ENCODE measurements at regions not wholly inside any gene's neighbourhood (a gene's known extent, or its start where the extent isn't known, plus 50 kb on each side); places are given as distances from the start of the nearest gene placed in this dataset.

DNA sequence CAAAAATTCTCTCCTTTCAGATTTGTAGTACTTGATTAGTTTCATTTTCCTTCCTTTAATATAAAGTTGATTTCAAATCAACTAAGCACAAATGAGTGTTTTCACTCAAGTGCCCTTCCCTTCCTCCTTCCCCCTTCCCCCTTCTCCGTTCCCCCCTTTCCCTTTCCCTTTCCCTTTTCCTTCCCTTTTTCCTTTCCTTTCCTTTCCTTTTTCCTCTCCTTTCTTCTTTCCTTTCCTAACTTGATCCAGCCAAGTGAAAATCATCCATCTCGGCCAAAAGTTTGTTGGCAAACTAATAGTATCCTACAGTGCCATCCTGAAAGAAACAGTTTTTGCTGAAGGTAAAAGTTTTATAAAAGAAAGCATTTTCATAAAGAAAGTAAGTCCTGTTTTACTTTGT, 85.3 kb upstream of the CD180 start:
- no peak for DNase-seq

DNA sequence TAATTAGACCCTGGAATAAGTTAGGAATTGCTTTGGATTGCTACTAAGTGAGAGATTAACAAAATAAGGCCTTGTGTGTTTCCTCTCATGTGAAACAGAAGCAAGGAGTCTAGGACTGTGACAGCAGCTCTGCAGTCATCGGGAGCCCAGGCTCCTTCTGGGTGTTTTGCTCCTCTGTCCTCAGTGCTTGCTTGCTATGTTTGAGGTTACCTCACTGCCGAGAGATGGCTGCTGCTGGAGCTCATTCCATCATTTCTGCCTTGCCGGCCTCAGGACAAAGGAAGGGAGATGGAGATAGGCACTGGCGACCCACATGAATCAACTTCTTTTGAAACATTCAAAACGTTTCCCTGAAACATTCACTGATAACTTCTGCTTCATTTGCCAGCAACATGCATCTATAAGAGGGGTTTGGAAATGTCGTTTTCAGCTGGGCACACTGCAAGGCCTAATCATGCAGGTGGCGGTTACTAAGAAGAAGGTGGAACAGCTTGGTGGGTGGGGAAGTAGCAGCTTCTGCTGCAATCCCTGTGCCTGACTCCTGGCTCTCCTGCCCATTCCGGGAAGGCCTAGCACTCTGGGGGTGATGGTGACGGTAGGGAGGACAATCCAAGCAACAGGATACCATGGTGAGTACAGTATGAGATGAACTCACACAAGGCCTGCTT, 77.2 kb upstream of the CD180 start:
- no peak for DNase-seq

DNA sequence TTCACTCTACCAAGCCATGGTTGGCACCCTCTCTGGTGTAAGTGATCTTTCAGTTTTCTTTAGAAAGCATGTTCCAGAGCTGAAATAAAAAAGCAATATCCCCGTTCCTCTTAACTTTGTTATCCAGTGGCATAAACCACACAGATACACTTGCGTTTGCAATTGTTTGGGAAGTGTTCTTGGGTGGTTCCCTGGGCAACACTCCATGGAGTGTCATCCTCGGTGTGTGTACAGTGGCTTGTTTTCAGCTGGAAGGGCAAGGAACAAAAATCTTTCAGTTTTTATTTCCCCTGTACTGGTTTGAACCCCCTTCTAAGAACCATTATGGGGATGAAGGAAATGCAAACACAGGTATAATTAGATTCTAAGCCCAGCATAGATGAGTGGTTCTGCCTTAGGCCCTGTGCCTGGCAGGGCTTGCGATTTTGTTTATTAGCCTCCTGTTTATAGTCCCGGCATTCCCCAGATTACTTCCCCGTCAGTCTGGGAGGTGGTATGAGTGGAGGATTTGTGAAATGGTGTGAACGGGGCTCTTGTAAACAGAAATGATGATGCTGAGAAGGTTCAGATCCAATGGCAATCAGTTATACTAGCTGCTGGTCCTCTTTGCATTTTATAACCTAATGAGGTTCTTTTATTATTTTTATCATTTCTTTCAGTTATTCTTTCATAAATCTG, 76.0 kb upstream of the CD180 start:
- DNase-seq: no peak

DNA sequence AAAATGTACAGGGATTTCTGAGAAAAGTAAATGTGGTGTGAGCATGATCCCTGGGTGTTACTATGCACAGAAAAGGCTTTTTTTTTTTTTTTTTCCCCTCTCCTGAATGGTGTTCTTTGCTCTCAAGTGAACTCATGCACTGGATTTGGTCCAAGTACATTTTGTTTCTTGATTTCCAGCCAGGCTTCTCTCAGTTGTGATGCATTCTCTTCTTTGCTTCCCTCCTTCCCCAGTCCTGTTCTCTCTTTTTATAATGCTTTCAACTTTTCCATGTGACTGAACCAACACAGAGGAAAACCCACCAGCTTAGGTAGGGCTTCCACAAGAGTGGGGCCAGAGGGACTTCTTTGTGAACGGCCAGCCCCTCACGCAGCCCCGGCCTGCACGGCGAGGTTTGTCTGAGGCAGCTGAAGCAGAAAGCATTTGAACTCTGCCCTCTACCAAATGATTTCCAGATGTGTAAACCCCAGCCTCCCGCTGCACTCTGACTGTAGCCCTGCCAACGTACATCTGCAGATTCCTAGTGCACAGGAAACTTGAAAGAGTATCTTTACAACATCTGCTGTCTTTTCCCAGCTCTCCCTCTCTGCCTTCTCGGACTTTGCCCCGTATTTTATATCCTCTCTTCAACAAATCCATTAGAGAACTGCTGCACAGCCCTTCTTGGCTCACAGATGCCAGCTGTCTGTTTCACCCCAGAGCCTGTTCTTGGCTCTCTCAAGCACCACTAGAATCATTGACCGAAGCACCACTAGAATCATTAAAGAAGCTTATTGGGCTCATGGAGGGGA, 71.8 kb upstream of the CD180 start:
- peak; percentile 46 for DNase-seq

DNA sequence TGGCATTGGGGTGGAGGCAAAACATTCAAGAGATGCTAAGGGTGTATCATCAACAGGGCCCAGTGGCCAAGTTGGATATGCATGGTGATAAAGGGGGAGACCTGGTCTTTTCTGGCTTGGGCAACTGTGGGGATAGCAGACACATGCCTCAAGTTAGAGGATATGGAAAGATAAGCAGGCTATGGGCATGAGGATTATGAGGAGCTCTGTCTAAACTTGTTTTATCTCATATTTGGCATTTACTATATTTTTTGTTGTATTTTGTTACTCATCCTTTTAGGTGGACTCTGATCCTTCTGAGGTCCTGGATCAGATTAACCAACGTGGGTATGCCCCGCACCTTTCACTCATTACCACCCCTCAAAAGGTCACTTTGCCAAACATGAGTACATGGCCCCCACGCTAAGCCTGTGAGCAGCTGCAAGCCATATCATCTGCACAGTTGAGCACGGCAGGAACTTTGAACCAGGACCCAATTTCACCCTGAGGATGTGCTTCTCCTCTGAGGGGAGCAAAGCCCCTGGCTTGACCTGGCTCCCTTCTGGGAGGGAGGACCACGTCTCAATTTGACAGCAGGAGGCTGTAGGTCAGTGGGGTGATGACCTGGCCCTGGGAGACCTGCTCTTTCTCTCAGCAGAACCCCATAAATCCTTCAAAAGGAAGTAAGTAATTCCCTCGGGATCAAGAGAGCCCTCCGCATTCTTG, 71.1 kb upstream of the CD180 start:
- no peak for DNase-seq

DNA sequence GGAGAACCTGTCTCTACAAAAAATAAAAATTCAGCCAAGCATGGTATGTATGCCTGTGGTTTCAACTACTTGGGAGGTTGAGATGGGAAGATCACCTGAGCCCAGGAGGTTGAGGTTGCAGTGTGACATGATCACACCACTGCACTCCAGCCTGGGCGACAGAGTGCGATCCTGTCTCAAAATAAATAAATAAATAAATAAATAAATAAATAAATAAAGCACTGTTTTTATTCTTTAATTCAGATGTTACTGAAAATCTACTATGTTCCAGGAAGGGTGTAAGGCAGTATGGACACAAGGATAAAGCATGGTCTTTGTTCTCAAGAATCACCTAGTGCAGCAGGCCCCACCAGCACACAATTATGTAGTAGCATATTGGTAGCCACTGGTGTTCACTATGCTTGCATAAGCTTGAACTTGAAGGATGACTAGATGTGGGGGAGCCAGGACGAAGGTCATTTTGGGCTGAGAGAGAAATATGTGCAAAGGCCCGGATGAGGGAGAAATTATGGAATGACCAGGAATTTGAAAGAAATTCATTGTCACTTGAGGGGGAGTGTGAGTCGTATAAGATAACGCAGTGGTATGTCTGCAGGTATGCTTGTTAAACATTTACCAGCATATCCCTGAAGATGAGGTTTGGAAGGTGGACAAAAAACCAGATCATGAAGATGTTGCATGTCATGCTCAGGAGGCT, 70.2 kb upstream of the CD180 start:
- no peak for DNase-seq

DNA sequence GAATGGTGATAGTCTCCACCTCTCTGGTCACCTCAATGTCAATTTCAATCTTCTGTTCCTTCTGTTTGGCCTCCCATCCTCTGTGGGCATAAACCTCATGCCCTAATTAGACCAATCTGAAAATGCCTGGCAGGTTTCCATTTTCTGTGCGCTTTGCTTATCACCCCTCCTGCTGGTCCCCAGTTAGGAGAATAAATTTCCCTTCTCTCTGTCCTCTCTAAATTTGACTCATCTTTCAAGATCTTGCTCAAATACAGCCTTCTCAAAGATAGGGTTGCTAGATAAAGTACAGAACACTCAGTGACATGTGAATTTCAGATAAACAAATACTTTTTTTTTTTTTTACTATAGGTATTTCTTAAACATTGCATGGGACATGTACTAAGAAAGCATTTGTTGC, 69.4 kb upstream of the CD180 start:
- DNase-seq: no peak

DNA sequence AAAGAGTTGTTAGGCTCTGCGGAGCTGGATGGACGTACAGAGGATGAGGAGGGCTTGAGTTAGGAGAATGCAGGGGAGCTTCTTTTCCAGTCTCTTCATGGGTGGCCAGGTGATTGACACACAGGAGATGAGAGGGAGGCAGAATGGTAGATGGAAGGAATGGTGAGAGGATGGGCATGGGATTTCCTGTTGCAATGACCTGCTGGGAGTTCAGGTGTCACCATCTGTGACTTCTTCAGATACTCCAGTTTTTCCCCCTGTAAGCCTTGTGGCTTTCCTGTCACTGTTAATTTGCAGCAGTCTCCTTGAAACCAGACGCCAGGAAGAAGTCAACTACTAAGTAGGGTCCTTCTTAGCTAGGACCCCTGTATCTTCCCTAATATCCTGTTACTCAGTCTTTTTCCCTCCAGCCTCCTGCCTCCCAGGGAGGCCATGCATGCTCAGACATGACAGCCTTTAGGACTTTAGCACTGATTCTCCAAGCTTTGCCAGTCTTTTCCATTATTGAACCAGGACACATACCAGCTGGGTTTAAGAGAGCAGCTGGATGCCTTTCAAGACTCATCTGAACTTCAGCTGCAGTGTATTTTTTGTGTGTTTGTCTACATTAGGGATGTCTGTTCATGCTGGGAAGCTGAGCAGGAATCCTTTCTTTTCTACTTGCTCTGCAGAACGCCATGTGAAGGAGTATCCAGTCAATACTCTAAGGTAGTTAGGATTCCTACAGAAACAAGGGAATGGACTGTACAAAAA, 67.2 kb upstream of the CD180 start:
- no peak for DNase-seq

DNA sequence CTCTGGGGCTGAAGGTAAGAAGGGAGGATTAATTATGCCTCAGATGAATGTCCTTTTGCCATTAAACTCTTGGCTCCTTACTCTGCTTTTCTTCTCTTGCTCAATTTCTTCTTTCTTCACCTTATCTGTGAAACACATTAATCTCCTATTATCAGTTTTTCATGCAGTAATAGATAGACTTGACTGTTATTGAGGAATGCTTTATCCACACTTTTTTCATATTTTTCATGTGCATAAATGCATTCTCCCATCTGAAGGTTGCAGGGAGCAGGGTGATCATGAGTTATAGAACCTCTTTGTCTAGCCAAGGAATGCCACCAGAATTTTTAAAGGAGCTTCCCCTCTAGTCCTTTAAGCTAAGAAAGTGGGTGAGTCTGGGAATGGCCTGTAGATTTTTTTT, 66.4 kb upstream of the CD180 start:
- no peak for DNase-seq

DNA sequence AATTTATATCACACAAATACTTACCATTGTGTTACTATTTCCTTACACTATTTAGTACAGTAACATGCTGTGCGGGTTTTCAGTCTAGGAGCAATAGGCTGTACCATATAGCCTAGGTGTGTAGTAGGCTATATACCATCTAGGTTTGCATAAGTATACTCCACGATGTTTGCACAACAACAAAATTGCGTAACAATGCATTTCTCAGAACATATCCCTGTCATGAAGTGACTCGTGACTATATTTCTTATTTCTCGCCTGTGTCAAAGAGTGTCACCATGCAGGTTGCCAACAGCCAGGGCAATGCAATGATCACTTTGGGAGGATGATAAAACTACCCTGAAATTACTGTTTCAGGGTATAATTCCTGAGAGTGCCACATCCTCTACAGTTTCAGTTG, 65.6 kb upstream of the CD180 start:
- no peak for DNase-seq

DNA sequence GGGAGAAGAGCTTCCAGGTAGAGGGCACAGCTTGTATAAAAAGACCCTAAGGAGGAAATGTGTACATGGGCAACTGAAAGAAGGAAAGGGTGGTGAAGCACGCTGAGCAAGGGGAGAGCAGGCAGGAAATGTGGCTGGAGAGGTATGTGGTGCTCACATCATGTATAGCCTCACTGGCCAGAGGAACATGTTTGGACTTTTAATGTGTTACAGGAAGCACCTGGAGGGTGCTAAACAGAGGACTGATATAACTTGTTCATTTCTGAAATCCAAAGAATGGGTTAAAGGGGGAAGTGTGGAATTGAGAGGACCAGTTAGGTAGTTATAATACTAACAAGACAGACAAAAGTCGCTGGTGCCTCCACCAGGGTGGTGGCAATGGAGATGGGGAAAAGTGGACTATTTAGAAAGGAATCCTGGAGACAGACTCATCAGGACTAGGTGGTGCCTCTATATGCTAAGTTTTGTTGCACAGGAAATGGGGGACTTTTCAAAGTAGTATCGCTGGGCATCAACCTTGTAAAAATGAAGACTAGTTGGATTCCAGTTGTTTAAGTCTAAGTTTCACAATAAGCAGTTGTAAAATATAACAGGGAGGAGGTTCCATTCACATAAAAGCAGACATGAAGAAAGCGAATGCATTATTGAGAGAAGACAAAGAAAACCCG, 63.1 kb upstream of the CD180 start:
- no peak for DNase-seq

DNA sequence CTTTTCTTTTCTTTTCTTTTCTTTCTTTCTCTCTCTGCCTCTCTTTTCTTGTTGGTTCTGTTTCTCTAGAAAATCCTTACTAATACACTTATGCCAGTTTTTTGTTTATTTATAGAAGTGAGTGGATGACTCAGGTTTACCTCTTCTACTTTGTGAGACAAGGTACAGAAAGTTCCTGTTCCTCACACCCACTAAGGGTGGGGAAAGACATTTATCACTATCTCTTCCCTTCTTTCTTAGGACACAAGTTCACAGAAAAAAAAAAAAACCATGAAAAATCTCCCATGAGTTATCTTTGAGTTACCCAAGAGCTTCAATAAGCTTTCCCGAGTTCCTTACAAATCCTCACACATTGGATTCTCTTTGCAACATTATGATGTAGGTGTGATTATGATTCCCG, 60.9 kb upstream of the CD180 start:
- no peak for DNase-seq

DNA sequence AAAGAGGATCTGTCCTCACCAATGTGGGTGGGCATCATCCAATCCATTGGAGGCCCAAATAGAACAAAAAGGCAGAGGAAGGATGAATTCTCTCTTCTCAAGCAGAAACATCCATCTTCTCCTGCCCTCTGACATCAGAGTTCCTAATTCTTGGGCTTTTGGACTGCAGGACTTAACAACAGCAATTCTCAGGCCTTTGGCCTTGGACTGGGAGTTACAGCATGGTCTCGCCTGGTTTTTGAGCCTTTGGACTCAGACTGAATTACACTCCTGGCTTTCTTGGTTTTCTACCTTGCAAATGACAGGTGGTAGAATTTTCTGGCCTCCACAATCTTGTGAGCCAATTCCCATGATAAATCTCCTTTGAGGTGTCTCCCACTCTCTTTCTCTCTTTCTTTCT, 60.5 kb upstream of the CD180 start:
- no peak for DNase-seq

DNA sequence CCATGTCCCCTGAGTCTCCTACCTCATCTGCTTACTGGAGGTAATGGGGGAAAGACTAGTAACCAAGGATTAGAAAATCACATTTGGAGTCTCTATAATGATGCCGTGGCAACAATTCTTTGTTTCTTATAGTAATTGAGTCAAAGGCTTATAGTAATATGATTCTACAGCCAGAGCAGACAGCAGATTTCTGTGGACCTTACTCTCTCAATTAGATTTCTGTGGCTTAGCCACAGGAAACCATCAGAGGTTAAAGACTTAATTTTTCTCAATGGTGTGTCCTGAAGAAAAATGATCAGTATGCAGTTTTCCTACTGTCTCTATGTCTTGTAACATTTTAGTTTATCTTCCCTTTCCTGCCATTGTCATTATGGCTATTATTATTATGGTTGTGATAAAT, 59.3 kb upstream of the CD180 start:
- no peak for DNase-seq

DNA sequence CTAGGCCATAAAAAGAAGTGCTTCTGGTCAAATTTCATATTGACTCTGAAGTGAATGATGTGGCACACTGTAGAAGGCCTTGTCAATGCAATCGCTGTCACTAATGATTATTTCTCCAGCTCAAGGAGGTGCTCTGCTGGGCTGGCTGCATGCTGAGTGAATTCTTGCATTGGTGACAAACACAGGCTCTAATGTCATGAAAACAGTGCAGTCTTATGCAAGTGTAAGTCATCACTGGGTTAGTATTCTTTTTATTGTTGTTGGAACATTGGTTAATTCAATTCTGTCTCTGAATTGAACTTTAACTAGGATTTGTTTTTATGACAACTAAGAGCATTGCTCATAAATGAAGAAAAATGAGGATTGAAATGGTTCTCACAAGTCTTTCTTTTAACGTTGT, 57.3 kb upstream of the CD180 start:
- DNase-seq: no peak

DNA sequence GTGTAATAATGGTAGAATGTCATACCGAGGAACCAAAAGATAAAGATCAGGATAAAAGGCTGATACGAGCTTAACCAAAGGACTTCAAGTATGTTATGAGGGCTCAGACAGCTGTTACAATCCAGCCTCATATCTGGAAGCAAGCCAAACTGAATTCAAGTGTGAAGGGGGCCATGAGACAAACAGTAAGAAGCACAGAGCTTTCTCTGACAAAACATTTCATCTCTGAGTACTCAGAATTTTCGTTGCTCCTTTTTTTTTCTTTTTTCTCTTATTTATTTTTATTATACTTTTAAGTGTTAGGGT, 52.9 kb upstream of the CD180 start:
- DNase-seq: no peak

DNA sequence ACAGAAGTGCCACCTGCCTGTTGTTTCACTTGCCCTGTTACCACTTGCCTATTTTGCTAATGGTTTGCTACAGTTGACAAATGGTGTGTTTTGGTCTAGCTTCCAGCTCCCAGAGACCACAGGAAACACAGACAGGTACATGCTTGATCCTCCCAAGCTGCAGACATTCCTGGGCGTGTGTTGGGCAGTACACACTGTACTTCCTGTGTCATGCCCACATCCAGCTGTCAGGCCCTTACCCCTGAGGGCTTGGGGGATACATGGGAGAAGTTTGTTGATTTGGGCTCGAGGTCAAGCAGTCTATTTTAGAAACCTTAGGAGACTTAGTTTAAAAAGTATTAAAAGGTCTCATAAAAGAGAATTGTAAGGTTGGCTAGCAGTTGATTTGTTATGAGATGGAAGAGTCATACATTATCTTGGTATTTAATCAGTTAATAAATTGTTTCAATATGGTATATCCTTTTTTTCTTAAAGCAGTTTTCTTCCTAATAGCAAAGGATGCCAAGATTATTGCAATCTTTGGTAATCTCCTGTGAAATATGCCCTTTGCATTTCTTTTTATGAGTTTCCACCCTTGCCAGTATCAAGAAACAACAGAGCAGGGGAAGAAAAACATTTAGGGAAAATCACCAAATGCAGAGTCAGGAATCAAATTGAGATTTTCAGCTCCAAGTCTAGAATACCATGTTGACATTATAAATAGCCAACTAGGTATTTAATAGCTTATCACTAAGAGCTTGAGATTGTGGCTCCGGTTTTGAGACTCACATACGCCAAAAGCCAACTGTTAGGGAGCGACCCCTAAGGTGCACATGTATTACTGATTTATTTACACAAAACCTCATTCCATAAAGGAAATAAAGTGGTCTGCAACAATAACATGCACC, 52.3 kb upstream of the CD180 start:
- no peak for DNase-seq

DNA sequence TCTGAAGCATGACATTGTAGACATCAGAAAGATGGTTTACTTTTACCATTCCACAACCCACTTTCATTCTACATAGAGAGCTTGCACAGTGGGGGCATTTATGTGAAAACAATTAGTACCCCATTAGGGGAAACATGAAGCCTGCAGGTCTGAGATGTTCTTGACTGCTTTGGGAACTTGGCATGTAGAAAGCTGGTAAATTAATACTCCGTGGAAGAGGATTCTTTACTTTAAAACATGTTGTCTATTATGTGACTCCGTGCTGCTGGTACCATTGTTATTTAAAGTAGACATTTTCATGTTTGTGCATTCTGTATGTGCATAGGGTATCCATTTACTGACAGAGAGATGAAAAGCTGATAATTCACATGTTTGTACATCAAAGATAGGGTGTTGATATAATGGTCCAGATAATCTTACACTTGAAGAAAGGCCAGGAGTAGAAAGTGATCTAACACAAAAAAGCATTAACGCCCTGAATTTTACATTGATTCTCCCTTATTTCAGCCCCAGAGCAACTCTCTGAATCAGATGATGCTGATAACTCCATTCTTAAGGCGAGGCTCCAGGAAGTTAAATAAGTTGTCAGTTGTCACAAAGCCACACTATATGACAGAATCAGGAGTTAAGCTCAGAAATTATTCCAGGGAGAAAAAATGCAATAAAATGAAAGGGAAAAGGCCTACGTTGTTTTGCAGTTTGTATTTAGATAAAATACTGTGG, 50.1 kb upstream of the CD180 start:
- DNase-seq: no peak

Data from NCI-H1694 treated with DMSO at 0.1 percent for 48 hours (cell line).